Smooth muscle cell (in vitro differentiated cells): ENCODE measurements at regions not wholly inside any gene's neighbourhood (a gene's known extent, or its start where the extent isn't known, plus 50 kb on each side); places are given as distances from the start of the nearest gene placed in this dataset.

ENCODE experiments used
- DNase-seq: peaks from one replicate; lab custom pipeline; 2025; ENCODE audit not compliant: unreplicated experiment; lab: John Stamatoyannopoulos, UW
- H2AFZ ChIP-seq: fragments of 200-600 bp; sonication (generic); 2 replicates; pipeline ENCODE4 v1.6.0; 2016; ENCODE audit warnings: antibody characterized with exemption, low read depth, mild to moderate bottlenecking
- H3F3A ChIP-seq: fragments of 200-600 bp; sonication (generic); 2 replicates; pipeline ENCODE4 v1.6.0; 2017; ENCODE audit warnings: antibody characterized with exemption, low read depth
- H3K27ac ChIP-seq: fragments of 200-600 bp; sonication (generic); 2 replicates; pipeline ENCODE4 v1.5.1; 2016; ENCODE audit warnings: low read depth, mild to moderate bottlenecking
- H3K27me3 ChIP-seq: fragments of 200-600 bp; sonication (generic); 2 replicates; pipeline ENCODE4 v1.6.1; 2016; ENCODE audit warnings: low read depth, mild to moderate bottlenecking
- H3K36me3 ChIP-seq: fragments of 200-600 bp; sonication (generic); 2 replicates; pipeline ENCODE4 v1.5.1; 2016; ENCODE audit warnings: low read depth
- H3K4me1 ChIP-seq: fragments of 200-600 bp; sonication (generic); 2 replicates; pipeline ENCODE4 v1.5.1; 2016; ENCODE audit warnings: low read depth
- H3K4me2 ChIP-seq: fragments of 200-600 bp; sonication (generic); 2 replicates; pipeline ENCODE4 v1.6.0; 2016; ENCODE audit warnings: mild to moderate bottlenecking
- H3K4me3 ChIP-seq: fragments of 200-600 bp; sonication (generic); 2 replicates; pipeline ENCODE4 v1.5.1; 2016; ENCODE audit warnings: mild to moderate bottlenecking
- H3K79me2 ChIP-seq: fragments of 200-600 bp; sonication (generic); 2 replicates; pipeline ENCODE4 v1.6.0; 2016; ENCODE audit warnings: low read depth, mild to moderate bottlenecking
- H3K9ac ChIP-seq: fragments of 200-600 bp; sonication (generic); 2 replicates; pipeline ENCODE4 v1.6.0; 2016; ENCODE audit warnings: low read depth
- H3K9me3 ChIP-seq: fragments of 200-600 bp; sonication (generic); replicated peaks from 2 replicates; pipeline ENCODE4 v1.5.1; 2016; ENCODE audit warnings: low read depth
- H4K20me1 ChIP-seq: fragments of 200-600 bp; sonication (generic); 2 replicates; pipeline ENCODE4 v1.6.0; 2016; ENCODE audit warnings: low read depth
- WGBS: methylation state at CpG from one replicate; pipeline ENCODE4 v1.1.7; 2016; ENCODE audit warnings: low lambda C conversion rate; 5-methylcytosine and 5-hydroxymethylcytosine counted together
- TF ChIP-seq, protein P1 (sequence below): fragments of 200-600 bp; sonication (generic); IDR thresholded peaks from 2 replicates; pipeline ENCODE4 v1.5.1; 2017; ENCODE audit warnings: borderline replicate concordance, mild to moderate bottlenecking, antibody characterized with exemption; ENCODE audit not compliant: insufficient read depth, poor library complexity, severe bottlenecking

DNA sequence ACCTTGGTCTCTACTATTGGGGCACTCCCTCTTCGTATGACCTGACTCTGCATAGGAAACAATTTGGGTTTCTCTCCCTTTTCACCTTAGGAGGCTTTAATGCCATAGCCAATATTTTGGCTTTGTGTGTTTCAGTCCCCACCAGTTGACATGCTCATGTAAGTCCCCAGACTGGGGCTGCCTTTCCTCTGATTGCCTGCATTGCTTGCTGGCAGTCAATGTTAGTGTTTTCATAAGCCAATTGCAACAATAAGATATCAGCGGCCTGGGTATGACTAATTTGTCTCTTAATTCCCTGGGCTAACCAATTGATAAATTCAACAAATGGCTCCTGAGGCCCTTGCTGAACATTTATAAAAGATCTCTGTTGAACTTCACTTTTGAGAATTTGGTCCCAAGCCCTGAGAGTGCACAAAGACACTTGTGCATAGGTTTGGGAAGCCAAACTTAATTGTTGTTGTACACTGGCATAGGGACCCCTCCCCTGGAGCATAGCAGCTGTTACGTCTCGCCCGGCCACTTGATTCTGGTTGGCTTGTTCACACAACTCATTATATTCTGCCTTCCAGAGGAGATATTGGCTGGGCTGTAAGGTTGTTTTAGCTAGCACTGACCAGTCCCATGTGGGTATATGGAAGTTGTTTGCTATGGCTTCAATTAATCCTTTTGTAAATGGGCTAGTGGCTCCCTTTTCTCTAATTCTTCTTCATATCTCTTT lies 206.2 kb downstream of the PABPC4L start:
- Histone ChIP-seq H4K20me1 (no peaks in the 10 kb centered on the region), H3F3A (peaks cover 6% of the 10 kb centered on the region), H3K79me2 (no peaks in the 10 kb centered on the region), H3K4me2 (peak overlapping the region; percentile 52), H3K27me3 (no peaks in the 10 kb centered on the region), H3K9me3 (no peaks in the 10 kb centered on the region), H3K36me3 (no peaks in the 10 kb centered on the region), H2AFZ (no peak overlapping the region), H3K27ac (peak overlapping the region; percentile 61), H3K4me3 (no peak overlapping the region), H3K9ac (no peak overlapping the region), H3K4me1 (peaks cover 5% of the 10 kb centered on the region)
- TF ChIP-seq, protein P1, sequence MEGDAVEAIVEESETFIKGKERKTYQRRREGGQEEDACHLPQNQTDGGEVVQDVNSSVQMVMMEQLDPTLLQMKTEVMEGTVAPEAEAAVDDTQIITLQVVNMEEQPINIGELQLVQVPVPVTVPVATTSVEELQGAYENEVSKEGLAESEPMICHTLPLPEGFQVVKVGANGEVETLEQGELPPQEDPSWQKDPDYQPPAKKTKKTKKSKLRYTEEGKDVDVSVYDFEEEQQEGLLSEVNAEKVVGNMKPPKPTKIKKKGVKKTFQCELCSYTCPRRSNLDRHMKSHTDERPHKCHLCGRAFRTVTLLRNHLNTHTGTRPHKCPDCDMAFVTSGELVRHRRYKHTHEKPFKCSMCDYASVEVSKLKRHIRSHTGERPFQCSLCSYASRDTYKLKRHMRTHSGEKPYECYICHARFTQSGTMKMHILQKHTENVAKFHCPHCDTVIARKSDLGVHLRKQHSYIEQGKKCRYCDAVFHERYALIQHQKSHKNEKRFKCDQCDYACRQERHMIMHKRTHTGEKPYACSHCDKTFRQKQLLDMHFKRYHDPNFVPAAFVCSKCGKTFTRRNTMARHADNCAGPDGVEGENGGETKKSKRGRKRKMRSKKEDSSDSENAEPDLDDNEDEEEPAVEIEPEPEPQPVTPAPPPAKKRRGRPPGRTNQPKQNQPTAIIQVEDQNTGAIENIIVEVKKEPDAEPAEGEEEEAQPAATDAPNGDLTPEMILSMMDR, result no peak
- WGBS, result 83% methylated on average over 5 of the region's 5 CpGs
- no peak for DNase-seq

DNA sequence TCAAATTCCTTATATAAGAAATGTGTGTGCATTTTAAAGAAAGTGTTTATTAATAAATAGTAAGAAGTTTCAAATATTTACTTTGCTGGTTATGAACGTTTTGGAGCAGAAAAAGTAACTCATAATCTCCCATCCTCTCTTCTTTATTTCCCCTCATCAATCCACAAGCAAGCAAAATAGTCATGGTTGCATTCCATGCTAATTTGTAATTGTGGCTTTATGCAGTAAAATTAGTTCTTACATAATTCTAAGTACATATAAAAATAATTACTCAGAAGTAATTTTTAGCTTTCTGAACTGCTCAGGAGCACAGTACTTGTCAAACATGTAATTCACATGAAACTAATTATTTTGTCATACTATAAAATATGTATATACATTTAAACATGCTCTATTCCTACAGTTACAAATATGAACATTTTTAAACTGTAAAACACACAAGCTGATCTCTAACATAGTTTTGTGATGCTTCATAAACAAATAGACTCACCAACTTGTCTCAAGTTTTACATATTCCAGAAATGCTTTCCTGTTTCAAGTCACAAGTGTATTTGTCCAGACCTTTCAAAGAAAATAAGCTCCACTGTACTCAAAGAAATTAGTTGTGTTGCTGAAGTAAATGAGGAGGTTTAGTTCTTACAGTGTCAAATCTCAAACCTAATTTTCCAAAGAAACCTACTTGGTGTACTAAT lies 218.9 kb downstream of the PABPC4L start:
- WGBS, result 11% methylated on average over 1 of the region's 1 CpG
- no peaks in the 10 kb centered on the region for H3F3A ChIP-seq
- peak overlapping the region; percentile 50 for H2AFZ ChIP-seq
- H3K4me2 ChIP-seq, result peak overlapping the region; percentile 66
- H3K9ac ChIP-seq, result peak overlapping the region; percentile 41
- no peaks in the 10 kb centered on the region for H3K36me3 ChIP-seq
- DNase-seq, result no peak
- TF ChIP-seq, protein P1, result no peak
- H3K4me1 ChIP-seq, result peaks cover 17% of the 10 kb centered on the region
- H3K79me2 ChIP-seq, result no peaks in the 10 kb centered on the region
- no peaks in the 10 kb centered on the region for H3K9me3 ChIP-seq
- no peaks in the 10 kb centered on the region for H3K27me3 ChIP-seq
- H3K27ac ChIP-seq, result peak overlapping the region; percentile 76
- no peaks in the 10 kb centered on the region for H4K20me1 ChIP-seq
- no peak overlapping the region for H3K4me3 ChIP-seq

- Histone ChIP-seq H3K79me2 (no peaks in the 10 kb centered on the region), H2AFZ (no peak overlapping the region), H3K4me3 (no peak overlapping the region), H3K9ac (no peak overlapping the region), H3K27me3 (no peaks in the 10 kb centered on the region), H3K36me3 (no peaks in the 10 kb centered on the region), H3K4me2 (no peak overlapping the region), H3F3A (no peaks in the 10 kb centered on the region), H4K20me1 (no peaks in the 10 kb centered on the region), H3K27ac (no peak overlapping the region), H3K4me1 (peaks cover 17% of the 10 kb centered on the region), H3K9me3 (no peaks in the 10 kb centered on the region)
- 94% methylated on average over 2 of the region's 2 CpGs for WGBS
- TF ChIP-seq, protein P1, result no peak
- DNase-seq, result no peak
Observed at GRCh38 chr4:133981327-133981726, 220.3 kb downstream of the PABPC4L start.
